ENCODE measurements at regions not wholly inside any gene's neighbourhood (a gene's known extent, or its start where the extent isn't known, plus 50 kb on each side); places are given as distances from the start of the nearest gene placed in this dataset.

DNA sequence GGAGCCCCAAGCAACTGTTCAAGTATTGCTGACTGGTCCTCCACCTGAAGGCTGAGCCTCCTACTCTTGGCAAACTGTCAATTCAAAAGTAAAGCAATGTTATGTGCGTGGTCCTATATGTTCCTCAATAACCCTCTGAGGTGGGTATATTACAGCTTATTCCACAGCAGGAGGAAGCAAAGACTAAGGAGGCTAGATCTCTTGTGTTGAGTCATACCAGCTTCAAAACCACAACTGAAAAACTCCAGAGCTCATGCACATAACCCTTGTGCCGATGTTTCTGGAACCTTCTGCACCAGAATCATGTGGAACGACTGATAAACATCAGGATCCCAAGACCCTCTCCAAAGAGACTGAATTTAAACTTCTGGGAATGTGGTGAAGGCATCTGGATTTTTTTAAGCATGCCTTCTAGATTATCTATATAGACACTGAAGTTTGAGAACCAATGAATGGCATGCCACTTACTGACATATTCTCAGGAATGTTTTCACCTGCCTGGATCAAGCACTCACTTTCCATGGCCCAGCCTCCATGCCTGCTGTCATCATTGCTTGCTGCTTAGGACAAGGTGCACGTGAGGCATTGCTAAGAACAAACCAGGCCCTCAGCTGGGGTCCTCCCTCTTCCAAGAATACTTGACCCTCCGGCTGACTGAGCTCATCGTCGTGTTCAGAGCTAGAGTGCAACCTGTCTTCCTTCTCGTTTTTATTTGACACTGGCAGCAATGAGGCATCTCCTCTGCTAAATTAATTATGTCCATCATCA is 194.7 kb downstream of the BCL11B start:
- no peak for DNase-seq (ENCODE audit: low read depth, low spot score)

DNA sequence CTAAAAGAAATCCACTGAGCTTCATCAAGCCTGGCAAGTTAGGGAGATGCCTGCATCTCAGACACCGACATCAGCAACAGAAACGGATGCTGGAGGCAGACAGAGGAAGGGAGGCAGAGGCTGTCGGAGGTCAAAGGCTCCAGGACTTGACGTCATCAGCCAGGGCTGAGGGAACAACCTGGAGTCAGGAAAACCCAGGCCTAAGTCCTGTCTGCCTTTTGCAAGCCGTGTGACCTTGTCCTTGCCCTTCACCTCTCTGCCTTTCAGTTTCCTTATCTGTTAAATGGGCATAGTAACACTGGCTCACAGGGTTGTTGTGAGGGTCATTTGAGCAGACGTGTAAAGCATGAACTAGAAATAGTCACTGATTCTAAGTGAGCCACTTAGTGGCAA is 194.2 kb downstream of the BCL11B start:
- DNase-seq (ENCODE audit: low read depth, low spot score) = no peak

GRCh38 chr14:99078426-99078825 is 193.6 kb downstream of the BCL11B start:
- DNase-seq (ENCODE audit: low read depth, low spot score) = no peak

GRCh38 chr14:99079061-99079727 is 192.8 kb downstream of the BCL11B start:
- no peak for DNase-seq (ENCODE audit: low read depth, low spot score)

GRCh38 chr14:99080306-99080705 is 191.7 kb downstream of the BCL11B start:
- DNase-seq (ENCODE audit: low read depth, low spot score) = no peak

DNA sequence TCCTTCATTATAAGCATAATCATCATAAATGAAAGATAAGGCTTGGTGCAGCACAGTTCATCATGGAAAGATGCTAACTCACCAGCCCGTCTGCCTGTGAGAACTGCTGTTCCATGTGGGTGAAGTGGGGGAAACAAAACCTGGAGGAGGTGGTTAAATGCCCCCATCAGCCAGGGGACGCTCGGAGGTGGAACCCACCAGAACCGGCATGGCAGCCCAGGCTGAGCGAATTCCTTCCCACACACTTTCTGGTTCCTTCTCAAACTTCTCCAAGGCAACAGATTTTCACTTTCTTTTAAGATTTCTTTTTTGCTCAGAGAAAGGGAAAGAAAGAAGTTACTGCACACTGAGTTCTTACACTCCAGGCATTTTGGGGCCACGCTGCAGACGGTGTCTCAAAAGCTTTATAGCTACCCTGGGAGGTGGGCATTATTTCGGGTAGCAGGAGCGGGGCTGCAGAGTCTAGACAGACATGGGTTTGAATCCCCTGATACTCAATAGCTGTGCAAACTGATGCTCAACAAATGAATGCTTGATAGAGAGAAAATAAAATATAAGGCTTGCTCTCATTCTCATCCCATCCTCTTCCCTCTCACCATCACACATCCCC is 190.7 kb downstream of the BCL11B start:
- no peak for DNase-seq (ENCODE audit: low read depth, low spot score)

GRCh38 chr14:99081880-99082279 is 190.1 kb downstream of the BCL11B start:
- DNase-seq (ENCODE audit: low read depth, low spot score) = no peak

DNA sequence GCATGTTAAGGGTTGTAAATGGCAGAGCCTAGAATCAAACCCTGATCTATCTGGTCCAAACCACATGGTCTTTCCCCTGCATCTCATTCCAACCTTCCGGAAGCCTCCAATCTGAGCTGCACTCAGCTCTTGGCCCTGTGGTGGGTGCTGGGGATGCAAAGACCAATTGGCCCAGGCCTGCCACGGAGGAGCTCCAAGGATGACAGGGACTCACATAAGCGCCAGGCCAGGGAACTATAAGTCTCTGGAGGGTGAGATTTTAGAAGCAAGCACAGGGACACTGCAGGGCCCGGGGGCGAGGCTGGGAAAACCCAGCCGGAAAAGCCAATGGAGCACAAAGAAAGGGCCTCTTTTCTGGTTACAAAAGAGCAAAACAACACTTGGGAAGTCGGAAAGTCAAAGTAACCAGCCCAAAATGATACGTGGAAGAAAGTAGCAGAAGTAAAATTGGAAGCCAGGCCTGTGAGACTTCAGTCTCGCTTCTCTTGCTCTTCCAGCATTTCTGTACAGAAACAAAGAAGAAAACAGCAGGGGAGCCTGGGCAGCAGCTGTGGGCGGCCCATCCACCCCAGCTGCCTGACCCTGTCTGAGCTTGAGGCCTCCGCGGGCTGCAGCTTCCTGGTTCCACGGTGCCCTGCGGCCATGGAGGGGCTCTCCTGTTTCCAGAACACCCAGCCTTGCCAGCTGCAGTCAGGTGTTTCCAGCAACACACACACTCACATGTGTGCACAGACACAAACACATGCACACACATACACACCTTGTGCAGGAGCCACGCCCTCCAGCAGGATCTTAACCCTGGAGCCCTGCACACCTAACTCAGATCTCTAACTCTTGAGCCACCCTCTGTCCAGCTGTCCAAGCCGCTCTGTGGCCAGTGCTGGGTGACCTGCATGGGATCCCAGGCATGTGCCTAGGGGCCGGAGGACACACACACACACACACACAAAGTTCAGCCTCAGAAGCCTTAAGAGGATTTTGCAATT is 178.2 kb downstream of the BCL11B start:
- DNase-seq (ENCODE audit: low read depth, low spot score) = no peak

DNA sequence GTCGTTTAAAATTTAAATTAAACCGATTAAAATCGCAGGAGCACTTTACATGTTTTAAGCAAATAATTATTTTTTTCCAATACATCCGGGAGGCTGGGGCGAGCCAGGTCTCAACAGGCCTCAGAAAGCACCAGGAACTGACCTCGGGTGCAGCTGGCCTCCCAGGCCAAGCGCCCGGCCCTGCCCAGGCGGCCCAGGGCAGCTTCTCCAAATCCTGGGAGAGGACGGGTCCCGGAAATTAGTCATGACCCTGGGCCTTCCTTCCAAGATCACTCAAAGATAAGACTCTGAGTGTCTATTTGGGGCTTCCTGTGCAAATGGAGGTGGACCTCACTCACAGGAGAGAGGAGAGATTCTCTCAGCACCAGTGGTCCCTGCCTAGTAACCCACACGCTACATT is 177.1 kb downstream of the BCL11B start:
- DNase-seq (ENCODE audit: low read depth, low spot score) = no peak

GRCh38 chr14:99095369-99095768 is 176.6 kb downstream of the BCL11B start:
- no peak for DNase-seq (ENCODE audit: low read depth, low spot score)

GRCh38 chr14:99098199-99098598 is 173.8 kb downstream of the BCL11B start:
- no peak for DNase-seq (ENCODE audit: low read depth, low spot score)

- no peak for DNase-seq (ENCODE audit: low read depth, low spot score)
Observed at GRCh38 chr14:99099051-99099787, 172.8 kb downstream of the BCL11B start.

- DNase-seq (ENCODE audit: low read depth, low spot score) = no peak
Observed at GRCh38 chr14:99100497-99101270, 171.3 kb downstream of the BCL11B start.

GRCh38 chr14:99101855-99102461 is 170.0 kb downstream of the BCL11B start:
- no peak for DNase-seq (ENCODE audit: low read depth, low spot score)

DNA sequence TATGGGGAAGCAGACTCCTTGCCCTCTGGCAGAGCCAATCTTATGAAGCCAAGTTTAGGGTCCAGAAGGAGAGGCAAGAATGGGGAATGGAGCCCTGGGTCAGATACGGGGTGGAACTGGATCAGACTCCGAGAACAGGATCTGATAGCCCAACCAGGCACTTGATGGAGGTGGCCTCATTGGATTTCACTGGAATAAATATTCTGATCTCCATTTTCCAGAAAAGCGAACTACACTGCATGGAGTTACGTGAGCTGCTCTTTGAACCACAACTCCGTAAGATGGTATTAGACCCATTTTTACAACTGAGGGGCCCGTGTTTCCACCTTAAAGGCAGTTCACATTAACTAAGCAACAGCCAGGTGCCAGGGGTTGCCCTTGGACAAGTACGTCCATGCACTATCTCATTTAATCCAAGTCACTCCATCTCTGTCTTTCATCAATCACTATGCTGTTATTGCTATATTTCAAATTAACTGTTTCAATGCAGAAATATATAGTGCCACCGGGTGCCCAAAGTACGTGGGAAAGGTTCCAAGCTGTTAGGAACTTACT is 155.2 kb downstream of the BCL11B start:
- DNase-seq (ENCODE audit: low read depth, low spot score) = no peak

GRCh38 chr14:99117671-99118045 is 154.3 kb downstream of the BCL11B start:
- DNase-seq (ENCODE audit: low read depth, low spot score) = no peak

DNA sequence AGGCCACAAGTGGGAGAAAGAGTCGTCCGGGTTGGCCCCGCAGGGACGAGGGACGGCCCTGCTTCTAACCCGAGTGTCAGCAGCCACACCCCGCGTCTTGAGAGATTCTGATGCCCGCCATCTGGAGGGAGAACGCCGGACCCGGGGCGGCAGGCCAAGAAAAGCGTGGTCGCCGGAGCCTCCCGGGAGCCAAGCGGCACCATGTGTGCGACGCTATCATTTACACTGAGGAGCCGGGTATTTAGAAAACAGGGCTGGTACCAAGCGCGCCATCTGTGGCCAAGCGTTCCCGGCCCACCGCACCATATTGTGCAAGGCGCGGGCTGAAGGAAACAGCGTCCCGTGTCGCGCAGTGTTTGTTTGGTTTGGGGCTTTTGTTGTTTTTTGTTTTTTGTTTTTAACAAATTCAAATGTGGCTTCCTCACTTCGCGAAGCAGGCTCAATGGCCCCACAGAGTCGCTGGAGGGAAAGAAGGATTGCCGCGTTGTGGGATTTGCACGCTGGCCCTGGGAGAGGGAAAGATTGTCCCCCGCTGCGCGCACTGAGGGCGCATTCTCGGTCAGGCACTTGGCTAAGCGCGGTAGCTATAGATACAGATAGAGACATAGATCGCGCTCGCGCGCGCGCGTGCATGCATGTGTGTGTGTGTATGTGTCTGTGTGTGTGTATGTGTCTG is 153.8 kb downstream of the BCL11B start:
- no peak for DNase-seq (ENCODE audit: low read depth, low spot score)

- DNase-seq (ENCODE audit: low read depth, low spot score) = no peak
Observed at GRCh38 chr14:99118946-99119345, 153.1 kb downstream of the BCL11B start.
